PFSK-1 (cell line): ENCODE measurements at regions not wholly inside any gene's neighbourhood (a gene's known extent, or its start where the extent isn't known, plus 50 kb on each side); places are given as distances from the start of the nearest gene placed in this dataset.

Source experiments
- FOXP2 ChIP-seq: optimal IDR thresholded peaks from 2 replicates; pipeline ENCODE3; 2011; ENCODE audit warnings: borderline replicate concordance, control low read depth, inconsistent platforms; ENCODE audit not compliant: insufficient read depth; ENCODE audit errors: extremely low read length, extremely low read depth
- POLR2AphosphoS5 ChIP-seq: IDR thresholded peaks from 2 replicates; pipeline ENCODE4 v1.6.1; 2012; ENCODE audit warnings: low read depth, mild to moderate bottlenecking, control low read depth, low read length, moderate library complexity
- SIN3A ChIP-seq: IDR thresholded peaks from 2 replicates; pipeline ENCODE4 v1.6.1; 2012; ENCODE audit warnings: mild to moderate bottlenecking, low read length, moderate library complexity, borderline replicate concordance; ENCODE audit not compliant: insufficient read depth
- TAF1 ChIP-seq: IDR thresholded peaks from 2 replicates; pipeline ENCODE4 v1.6.1; 2012; ENCODE audit warnings: low read length, control low read depth, borderline replicate concordance; ENCODE audit not compliant: insufficient read depth
- TF ChIP-seq, protein P1 (sequence below), 2 experiments: IDR thresholded peaks; 2 replicates each; pipeline versions ENCODE4 v1.6.1 to v1.8.0; 2011 to 2012; ENCODE audit warnings: low read depth in 2 of 2, low read length in 2 of 2, control low read depth in 1 of 2, inconsistent platforms in 1 of 2, mild to moderate bottlenecking in 1 of 2, moderate library complexity in 1 of 2; ENCODE audit not compliant: insufficient read depth in 1 of 2

DNA sequence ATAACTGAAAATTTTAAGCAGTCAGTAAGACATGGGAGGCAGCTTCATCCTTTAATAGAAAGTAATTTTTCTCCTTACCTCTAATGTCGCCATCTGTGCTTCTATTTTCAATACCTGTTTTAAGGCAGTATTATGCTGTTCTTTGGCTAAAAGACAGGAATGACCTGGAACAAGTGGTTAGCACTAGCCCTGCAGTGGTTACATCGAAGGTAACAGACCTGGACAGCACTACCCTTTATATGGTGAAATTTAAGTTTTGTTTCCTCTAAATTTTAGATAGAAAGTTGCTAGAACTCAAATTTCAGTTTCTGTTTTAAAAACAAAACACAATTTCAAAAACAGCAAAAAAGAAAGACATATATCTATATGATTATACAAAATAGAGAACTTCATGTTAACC lies 534.1 kb upstream of the CDH6 start:
- TF ChIP-seq TAF1 (no peak), FOXP2 (no peak), POLR2AphosphoS5 (no peak), SIN3A (no peak)
- TF ChIP-seq, protein P1, sequence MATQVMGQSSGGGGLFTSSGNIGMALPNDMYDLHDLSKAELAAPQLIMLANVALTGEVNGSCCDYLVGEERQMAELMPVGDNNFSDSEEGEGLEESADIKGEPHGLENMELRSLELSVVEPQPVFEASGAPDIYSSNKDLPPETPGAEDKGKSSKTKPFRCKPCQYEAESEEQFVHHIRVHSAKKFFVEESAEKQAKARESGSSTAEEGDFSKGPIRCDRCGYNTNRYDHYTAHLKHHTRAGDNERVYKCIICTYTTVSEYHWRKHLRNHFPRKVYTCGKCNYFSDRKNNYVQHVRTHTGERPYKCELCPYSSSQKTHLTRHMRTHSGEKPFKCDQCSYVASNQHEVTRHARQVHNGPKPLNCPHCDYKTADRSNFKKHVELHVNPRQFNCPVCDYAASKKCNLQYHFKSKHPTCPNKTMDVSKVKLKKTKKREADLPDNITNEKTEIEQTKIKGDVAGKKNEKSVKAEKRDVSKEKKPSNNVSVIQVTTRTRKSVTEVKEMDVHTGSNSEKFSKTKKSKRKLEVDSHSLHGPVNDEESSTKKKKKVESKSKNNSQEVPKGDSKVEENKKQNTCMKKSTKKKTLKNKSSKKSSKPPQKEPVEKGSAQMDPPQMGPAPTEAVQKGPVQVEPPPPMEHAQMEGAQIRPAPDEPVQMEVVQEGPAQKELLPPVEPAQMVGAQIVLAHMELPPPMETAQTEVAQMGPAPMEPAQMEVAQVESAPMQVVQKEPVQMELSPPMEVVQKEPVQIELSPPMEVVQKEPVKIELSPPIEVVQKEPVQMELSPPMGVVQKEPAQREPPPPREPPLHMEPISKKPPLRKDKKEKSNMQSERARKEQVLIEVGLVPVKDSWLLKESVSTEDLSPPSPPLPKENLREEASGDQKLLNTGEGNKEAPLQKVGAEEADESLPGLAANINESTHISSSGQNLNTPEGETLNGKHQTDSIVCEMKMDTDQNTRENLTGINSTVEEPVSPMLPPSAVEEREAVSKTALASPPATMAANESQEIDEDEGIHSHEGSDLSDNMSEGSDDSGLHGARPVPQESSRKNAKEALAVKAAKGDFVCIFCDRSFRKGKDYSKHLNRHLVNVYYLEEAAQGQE (IDR thresholded peaks at IDR 0.05; ENCODE audit: insufficient read depth in 1 of 2, low read depth in 2 of 2, low read length in 2 of 2), result no peak

DNA sequence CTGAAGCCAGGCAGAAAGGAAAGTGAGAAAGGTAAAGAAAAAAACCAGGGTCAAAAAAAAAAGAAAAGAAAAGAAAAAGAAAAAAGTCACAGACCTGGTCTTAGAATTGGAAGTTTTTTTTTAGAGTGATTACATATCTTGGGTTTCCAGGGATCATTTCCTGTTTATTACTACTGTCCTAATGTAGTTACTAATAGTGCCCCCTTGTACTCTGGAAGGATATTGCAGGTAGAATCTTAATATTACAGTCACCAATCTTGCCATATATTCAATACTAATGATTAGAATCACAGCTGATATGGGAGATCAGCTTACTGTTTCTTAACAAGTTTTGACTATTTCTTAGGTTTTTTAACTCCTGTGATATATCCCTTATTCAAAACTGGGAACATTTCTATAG lies 543.2 kb upstream of the CDH6 start:
- TF ChIP-seq, protein P1 (IDR thresholded peaks at IDR 0.05; ENCODE audit: insufficient read depth in 1 of 2, low read depth in 2 of 2, low read length in 2 of 2), result no peak
- TF ChIP-seq TAF1 (no peak), POLR2AphosphoS5 (no peak), FOXP2 (no peak), SIN3A (no peak)

DNA sequence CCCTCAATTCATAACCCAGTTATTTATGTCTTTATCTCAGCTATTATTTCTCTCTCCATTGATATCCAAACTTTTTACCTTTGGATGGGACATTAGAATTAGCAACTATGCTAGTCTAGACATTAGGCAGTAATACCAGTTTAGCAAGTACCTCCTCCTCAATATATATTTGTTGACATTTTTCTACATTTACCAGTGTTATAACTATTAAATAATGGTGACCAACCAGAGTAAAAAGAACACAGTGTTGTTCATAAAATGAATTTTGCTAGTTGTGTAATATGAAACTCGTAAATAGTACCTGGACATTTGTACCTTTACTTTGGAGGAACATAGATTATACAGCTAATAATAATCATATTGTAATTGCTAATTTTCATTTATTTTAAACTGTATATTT lies 554.6 kb upstream of the CDH6 start:
- TF ChIP-seq, protein P1 (IDR thresholded peaks at IDR 0.05; ENCODE audit: insufficient read depth in 1 of 2, low read depth in 2 of 2, low read length in 2 of 2), result no peak
- TF ChIP-seq FOXP2 (no peak), POLR2AphosphoS5 (no peak), SIN3A (no peak), TAF1 (no peak)

DNA sequence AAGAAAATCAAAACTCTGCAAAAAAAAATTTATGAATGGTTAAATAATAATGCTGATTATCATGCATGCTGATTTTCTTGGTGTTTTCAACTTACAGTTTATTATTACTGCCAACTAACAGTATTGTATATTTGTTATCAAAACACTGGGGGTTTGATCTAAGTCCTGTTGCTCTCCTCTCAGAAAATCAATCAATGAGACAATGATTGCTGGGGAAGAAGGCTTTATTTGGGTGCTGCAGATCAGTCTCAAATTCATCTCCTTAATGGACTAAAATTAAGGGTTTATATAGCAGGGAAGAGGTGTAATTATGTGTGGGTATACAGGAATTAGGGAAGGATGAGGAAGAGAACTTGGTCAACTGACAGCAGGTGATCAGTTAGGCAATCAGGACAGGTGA lies 565.5 kb upstream of the CDH6 start:
- TF ChIP-seq TAF1 (no peak), POLR2AphosphoS5 (no peak), SIN3A (no peak), FOXP2 (no peak)
- TF ChIP-seq, protein P1 (IDR thresholded peaks at IDR 0.05; ENCODE audit: insufficient read depth in 1 of 2, low read depth in 2 of 2, low read length in 2 of 2), result no peak

DNA sequence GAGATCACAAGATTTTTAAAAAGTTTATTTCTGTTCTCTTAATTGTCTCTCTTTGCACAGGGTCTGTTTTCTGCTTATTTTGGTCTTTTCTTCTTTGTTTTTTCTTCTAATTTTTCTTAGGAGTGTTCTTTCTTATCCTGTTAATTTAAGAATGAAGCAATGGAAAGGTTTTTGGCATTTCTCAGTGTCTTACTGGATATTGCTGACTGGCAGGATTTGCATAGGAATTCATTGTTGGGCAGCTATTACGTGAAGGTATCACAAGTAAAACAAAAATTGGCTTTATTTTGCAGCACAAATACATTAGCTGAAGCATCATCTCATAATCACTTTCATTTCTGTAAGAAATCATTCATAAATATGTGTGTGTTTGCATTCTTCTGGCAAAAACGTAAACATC lies 566.9 kb upstream of the CDH6 start:
- TF ChIP-seq POLR2AphosphoS5, result no peak
- TF ChIP-seq FOXP2, result no peak
- no peak for TF ChIP-seq TAF1
- TF ChIP-seq, protein P1 (IDR thresholded peaks at IDR 0.05; ENCODE audit: insufficient read depth in 1 of 2, low read depth in 2 of 2, low read length in 2 of 2), result no peak
- TF ChIP-seq SIN3A, result no peak
